ENCODE measurements at regions not wholly inside any gene's neighbourhood (a gene's known extent, or its start where the extent isn't known, plus 50 kb on each side); places are given as distances from the start of the nearest gene placed in this dataset.

DNA sequence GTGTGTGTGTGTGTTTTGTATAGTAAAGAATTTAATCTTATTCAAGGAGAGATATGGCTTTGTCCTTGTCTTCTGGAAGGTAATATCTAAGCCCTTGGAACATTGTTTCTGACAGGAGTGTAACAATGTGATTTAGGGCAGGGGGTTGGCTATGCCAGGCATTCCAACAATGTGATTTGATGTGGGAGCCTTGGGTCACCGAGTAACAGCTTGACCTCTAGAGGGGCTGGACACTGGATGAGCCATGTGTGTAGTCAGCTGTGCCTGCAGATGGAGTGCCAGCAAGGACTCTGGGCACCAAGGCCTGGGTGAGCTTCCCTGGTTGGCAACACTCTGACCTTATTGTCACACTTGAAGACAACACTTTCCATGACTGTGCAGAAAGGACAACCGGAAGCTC is 336.1 kb upstream of the ZP4 start:
- TF ChIP-seq CTCF (IDR thresholded peaks at IDR 0.05; ENCODE audit: insufficient read depth, low read depth, low read length) (no peak), EZH2 (IDR thresholded peaks at IDR 0.05; ENCODE audit: insufficient read depth, low read length) (no peak)

Data from astrocyte (in vitro differentiated cells and primary cell).